ENCODE measurements at regions not wholly inside any gene's neighbourhood (a gene's known extent, or its start where the extent isn't known, plus 50 kb on each side); places are given as distances from the start of the nearest gene placed in this dataset.

GRCh38 chr18:2395427-2396161 lies 175.7 kb downstream of the METTL4 start:
- TF ChIP-seq EZH2phosphoT487 (IDR thresholded peaks at IDR 0.05; ENCODE audit: borderline replicate concordance, low read depth) (no peak), ZBTB33 (IDR thresholded peaks at IDR 0.05; ENCODE audit: borderline replicate concordance, low read depth) (no peak), CTCF (IDR thresholded peaks at IDR 0.05) (no peak), POLR2AphosphoS5 (IDR thresholded peaks at IDR 0.05; ENCODE audit: low read depth, low read length) (no peak), YY1 (IDR thresholded peaks at IDR 0.05; ENCODE audit: low read depth) (no peak), RFX5 (IDR thresholded peaks at IDR 0.05; ENCODE audit: low read length) (no peak), RCOR1 (IDR thresholded peaks at IDR 0.05; ENCODE audit: low read length) (no peak)

Measured in SK-N-SH (cell line).